Activated CD4-positive, CD25-positive, alpha-beta regulatory T cell treated with anti-CD3 and anti-CD28 coated beads, Interleukin-2, amount 50 U/mL, for 24 hours (primary cell): ENCODE measurements at regions not wholly inside any gene's neighbourhood (a gene's known extent, or its start where the extent isn't known, plus 50 kb on each side); places are given as distances from the start of the nearest gene placed in this dataset.
"Not testable (repeated sequence)": the region's sequence is repeated elsewhere in the genome, so short reads cannot be mapped to it uniquely, and the experiment has no call there.

Source experiments
- ATAC-seq, 2 donors: fragments of 150-1000 bp; cut with Tn5 transposase; one replicate each; pipeline ENCODE4 v1.10.0; 2021; ENCODE audit warnings: mild to moderate bottlenecking in 1 of 2, moderate library complexity in 1 of 2

DNA sequence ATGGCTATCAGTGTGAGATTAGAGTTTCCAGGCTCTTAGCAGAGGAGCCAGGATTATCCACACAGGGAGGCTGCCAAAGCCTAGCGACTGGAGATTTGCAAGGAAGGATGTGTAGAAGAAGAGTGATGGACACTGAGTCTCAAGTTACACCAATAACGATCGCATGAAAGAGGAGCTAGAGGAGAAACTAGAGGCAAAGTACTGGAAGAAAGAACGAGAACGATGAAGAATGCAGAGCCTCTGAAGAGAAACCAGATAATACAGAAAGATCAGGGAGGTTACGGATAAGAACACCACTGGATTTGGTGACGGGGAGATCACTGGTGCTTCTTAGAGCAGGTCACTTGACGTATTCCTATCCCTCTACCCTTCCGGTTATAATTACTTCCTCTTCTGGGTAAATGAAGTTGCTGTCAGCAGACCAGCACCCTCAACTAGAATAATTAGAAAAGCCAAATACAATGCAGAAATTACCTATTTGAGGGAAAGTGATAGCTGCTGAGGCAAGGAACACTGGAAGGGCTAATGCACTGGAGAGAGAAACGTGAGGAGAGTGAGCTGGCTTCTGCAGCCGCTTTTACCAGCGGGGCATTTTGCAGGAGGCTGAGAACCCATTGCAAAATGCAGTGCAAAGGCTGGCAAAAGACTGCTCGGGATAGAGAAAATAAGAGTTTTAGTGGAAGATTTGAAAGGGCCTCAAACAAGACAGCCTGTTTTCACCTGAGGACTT, 93.1 kb upstream of the HIF1A start:
- no peak for ATAC-seq

DNA sequence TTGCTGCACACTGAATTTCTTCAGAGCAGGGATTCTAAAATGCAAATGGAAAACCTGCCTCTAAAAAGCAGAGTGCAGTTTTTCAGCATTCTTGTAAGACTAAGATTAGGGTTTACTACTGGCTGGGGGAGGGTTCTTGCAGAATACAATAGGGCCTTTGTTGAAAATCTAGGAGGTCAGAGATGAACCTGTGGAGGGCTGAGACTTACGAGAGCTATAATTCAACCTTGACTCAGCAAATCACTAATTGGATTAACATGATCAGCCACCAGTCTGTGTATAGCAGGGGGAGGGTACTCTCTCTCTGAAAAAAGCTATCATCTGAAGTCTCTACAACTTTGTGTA, 92.6 kb upstream of the HIF1A start:
- ATAC-seq, result no peak

DNA sequence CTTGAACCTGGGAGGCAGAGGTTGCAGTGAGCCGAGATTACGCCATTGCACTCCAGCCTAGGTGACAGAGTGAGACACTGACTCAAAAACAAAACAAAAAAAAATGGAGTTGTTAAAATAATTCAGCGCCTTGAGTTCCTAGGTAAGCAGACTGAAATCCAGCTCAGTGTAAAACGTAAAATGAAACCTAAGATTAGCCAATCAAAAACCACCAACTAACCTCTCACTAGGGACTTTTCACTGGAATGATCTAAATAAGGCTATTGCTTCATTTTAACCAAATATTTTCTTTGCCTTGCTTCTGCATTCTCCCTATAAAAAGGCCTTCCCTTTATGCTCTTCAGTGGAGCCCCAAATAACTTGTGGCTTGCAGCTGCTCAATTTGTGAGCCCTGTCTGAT, 91.6 kb upstream of the HIF1A start:
- no peak for ATAC-seq

DNA sequence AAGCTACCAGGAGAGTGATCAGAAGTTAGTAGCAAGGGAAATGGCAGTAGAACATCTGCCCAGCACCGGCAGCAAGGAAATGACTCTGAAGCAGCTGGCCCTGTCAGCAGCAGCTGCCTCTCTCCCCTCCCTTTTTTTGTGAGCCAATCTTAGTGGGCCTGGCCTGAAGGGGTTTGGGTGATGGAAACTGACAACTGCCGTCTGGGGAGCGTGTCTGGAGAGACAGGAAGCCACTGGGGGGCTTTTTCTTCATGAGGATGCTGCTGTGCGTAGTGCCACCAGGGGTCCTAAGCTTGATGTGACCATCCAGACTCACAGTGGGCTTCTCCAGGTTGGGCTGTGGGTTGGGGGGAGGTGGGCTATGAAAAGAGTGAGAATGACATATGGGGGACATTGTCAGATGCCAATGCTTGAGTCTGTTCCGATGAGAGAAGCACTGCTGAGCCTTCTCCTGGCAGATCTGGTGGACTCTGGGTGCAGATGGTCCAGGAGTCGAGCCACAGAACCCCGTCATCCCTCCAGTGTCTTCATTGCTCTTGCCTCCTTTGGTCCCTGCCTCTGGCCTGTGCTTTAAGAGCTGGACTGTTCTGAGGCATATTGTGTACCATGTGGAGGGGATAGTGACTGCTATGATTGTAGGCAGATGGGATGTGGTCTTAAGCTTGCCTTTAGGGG, 87.6 kb upstream of the HIF1A start:
- no peak for ATAC-seq

DNA sequence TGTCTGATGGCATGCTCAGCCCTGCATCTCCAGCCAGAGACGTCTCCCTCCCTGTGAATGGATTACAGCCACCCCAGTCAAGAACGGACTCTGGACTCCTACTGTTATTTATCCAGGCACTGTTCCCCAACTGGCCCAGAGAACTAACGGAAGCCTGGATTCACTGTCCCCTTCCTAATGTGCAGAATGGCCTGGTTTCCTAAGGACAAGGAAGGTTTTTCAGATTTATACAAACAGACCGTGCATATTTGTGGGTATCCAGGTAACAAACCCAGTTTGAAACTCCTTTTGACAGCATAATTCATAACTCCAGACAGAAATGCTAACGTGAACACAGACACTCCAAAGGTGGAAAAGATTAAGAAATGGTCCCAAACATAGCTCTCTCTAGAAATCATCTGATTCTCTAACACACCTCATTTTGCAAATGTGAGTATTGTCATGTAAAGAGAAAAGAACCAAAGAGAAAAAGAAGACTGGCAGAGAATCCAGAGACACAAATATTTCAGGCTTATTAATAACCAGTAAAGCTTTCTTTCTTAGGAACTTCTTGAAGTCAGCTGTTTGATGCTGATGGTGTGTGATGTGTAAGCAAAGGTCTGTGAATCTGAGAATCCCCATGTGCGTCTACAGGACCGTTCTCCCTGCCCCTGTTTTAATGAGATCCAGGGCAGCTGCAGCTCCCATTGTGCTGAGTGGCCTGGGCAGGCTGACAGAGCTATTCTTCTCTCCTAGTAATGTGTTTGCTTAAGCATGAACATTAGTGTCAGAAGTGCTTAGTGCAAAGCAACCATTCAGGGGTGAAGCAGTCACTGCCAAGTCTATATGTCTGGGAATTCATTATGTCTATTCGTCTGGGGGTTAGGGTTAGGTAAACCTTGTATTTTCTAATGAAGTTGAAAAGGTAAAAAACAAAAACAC, 86.8 kb upstream of the HIF1A start:
- ATAC-seq, result no peak

DNA sequence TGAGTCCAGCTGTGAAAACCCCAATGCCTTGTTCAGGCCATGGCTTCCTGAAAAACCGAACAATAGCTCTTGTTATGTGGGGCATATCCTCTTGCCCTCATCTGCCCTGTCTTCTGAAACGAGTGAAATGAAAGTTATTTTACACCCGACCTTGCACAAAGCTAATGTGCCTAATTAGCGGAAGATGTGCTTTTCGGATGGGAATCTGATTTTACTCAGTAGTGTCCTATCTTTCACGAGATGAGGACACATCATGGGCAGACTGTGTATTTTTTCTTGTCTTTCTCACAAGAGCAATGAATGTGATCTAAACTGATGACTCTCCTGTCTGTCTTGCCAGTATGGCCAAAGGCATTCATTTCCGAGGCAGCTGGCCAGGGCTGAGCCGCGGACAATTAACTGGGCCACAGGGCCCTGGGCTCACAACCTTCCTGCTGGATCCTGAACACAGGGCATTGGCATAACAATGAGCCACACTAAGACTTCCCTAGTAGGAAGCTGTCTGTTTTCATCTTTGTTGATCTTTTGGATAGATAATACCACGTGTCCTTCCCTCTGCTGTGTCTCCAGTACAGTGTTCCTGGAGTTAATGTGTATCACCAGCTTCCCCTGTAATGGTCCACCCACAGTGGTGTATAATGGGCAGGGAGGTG, 86.0 kb upstream of the HIF1A start:
- ATAC-seq, result no peak

DNA sequence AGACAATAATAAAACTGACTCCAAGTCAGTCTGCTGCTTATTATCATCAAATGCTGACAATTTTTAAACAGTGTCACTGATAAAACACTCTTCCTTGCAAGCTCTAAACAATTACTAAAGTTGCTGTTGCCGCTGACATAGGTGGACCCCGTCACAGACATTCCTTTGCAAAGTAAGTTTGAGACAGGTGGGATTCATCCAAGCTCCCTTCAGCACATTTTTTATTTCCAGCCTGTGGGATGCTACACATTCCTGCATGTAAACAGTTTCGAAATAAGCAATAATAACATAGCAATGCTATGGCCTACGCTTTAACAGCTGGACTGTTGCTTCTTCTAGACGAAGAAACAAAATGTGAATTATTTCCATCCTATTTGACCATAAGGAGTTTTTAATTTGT, 85.4 kb upstream of the HIF1A start:
- ATAC-seq, result no peak

DNA sequence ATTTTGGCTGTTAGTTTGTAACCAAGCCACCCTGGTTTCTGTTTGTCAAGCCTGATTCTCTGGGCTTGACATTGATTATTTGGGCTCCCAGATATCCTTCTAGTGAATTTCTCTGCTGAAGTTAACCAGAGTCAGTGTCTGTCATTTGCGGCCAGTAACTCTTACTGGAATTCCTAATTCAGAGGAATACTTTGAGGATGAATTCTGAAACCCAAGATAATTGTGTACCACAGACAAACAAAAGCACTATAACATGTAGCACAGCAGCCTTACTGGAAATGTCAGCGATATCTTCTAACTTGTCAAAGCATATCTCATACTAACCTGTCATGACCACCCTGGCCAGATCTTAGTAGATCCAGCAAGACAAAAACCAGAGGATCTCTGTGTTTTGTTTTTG, 84.4 kb upstream of the HIF1A start:
- no peak for ATAC-seq

DNA sequence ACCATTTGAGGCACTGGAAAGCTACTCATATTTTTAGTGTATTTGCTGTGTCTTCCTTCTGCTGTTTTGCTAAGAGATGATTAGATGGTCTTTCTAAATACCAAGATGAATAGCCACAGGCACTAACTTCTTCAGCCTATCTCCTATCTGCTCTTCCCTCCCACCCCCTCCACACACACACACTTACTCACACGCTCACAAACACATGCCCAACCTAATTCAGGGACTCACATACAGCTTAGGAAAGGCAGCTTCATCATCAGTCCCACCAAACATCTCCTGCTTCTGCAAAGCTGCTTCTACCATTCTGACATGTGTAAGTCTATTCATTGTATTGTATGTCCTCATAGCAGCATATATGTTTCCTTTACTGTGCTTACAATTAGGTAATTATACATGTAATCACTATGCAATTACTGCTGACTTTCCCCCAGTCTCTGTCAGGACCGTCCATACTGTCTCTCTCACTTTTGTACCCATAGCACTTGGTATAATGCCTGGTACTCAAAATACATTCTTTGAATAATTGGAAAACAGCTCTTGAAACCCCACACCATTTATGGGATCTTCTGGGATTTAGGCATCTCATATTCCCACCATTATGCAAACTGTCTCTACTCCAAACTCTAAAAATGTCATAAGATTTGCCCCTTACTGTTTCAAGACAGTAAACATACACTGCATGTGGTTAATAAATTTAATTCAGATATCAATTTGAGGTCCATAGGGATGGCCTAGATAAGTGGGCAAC, 83.3 kb upstream of the HIF1A start:
- no peak for ATAC-seq

DNA sequence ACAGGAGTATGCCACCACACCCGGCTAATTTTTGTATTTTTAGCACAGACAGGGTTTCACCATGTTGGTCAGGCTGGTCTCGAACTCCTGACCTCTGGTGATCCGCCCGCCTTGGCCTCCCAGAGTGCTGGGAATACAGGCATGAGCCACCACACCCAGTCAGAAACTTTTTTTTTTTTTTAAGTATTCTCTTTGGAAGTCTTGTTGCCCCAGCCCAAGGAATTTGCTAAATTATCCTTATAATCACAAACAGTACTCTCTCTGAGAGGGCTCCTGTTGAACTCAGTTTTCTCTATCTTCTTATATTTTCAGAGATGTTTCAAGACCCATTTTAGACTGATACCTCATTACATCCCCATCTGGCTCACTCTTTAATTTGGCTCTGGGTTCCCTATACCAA, 82.3 kb upstream of the HIF1A start:
- not testable (repeated sequence) for ATAC-seq

DNA sequence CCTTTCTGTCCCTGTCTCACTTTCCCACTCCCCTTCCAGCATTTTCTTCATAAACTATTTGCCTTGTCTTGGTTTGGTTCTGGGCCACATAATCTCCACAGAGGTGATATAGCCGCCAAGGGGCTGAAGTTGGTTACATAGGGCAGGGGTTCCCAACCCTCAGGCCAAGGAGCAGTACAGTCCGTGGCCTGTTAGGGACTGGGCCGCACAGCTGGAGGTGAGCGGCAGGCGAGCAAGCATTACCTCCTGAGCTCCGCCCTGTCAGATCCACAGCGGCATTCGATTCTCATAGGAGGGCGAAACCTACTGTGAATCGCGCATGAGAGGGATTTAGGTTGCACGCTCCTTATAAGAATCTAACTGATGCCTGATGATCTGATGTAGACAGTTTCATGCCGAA, 80.6 kb upstream of the HIF1A start:
- no peak for ATAC-seq

DNA sequence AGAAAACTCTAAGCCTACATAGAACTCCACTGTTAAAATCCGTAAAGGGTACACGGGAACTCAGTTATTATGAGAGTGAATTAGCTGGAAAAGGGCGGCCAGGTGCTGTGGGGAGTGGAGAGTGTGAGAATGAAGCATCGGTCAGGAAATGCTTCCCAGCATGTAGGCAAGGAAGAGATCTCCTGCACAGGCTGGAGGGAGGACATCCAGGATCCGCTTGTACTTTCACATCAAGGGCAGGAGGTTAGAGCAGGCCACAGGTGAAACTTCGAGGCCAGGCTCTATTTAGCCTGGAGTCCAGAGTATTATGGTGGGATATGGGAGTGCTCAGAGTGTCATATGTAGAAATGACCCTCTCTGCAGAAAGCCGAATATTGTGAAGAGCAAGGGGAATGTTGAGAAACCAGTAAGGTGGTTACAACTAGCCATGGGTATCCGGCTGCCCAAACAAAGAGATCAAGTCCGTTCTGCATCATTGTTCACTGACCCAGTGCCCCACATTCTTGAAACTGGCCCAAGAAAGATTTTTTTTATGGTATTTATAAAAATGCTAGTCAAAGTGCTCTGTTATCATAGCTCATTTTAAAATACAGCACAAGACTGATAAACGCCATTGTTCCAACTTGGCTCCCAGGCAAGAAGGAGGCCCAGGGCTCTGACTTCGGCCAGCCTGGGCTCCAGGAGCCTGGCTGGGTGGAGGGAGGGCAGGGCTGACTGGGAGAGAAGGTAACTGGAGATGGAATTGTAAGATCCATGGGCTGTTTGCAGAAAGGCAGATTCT, 79.4 kb upstream of the HIF1A start:
- ATAC-seq, result no peak

DNA sequence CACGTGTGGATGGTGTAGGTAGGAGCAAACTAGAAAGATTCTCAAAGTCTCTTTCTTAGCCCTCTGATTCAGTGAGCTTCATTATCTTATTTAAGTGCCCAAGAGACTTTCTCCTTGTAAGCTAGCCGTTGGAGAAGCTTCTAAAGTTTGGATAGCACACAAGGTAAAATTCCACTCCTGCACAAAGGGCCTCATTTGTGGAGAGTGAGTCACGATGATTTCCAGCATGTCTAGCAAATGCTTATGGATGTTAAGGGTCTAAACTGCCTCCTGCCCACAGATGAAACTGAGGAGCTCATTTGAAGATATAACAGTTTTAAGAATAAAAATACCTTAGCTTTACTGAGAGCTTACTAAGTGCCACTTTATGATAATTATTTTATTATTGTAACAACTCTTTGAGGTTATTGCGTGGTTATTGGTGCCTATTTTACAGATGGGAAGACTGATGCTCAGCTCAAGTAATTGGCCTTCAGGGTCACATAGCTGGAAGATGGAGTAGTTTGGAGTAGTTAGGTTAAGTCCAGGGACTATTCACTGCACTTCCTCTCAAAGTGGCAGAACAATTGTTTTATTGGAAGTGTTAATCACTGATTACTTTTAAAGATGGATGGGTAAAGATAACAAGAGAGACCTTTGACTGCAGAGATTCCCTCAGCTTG, 78.7 kb upstream of the HIF1A start:
- no peak for ATAC-seq

DNA sequence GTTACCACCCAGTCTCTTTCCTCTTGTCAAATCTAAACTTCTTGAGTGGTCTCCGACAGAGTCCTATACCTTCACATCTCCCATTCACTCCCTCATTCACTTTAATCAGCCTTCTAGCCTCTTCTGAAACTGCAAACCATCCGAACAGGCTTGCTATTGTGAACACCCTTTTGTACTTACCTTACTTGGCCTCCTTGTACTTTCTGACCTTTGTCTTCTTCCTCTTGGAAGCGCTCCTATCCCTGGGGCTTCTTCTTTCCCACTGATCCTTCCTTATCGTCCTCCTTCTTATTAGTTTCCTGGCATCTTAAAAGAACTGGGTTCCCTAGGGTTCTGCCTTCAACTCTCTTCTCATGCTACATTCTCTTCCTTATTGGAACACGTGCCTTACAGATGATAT, 76.9 kb upstream of the HIF1A start:
- ATAC-seq, result no peak

DNA sequence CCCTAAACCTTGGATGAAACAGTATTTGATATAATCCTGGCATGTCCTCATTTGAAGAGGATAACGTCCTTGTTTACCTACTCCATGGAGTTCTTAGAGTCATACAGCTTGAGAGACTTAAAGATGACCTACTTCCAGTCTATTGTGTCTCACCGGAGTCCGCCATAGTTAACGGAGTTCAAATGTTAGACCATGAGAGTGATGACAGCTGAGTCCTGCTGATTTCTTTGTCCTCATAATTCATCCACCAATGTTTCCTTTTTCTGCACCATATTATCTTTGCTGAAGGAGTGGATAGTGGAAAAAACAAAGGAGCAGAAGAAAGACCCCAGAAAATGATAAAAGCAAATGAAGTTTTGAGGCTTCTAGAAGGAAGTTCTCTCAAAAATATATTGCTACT, 75.8 kb upstream of the HIF1A start:
- ATAC-seq, result no peak

DNA sequence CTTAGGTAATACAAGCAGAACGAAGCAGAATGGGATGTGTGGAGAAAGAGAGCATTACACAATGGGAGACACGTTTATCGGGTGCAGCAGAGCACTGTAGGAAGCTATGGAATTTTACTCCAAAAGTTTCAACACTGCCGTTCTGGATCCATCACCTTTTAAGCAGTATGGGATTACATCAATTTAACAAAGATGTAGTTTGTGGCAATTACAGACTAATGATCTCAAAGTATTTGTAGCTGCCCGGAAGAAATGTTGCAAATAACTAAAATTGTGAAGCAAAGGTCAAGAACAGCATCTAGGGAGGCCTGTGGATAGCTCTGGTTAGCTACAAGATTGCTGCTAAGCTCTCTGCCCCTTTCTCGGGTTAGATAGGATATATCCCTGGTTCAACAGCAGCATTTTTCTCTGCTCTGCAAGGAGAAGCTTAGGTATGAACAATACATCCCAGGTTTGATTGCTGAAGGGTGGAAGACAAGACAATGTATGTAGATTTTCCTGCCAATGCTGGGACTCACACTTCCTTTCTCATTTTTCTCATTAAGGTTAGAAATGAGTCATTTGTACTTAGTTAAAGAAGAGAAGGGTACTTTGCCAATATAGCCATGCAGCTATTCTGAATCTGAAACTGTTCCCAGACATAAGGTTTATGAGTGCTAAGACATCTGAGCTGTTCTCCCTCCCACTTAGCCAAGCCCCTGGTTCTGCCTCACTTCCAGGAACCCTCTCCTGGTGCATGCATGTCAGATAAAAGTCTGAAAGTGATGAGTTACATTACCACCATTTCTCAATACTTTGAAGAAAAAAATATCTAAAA, 75.0 kb upstream of the HIF1A start:
- ATAC-seq, result peak; percentile 84 to 90

DNA sequence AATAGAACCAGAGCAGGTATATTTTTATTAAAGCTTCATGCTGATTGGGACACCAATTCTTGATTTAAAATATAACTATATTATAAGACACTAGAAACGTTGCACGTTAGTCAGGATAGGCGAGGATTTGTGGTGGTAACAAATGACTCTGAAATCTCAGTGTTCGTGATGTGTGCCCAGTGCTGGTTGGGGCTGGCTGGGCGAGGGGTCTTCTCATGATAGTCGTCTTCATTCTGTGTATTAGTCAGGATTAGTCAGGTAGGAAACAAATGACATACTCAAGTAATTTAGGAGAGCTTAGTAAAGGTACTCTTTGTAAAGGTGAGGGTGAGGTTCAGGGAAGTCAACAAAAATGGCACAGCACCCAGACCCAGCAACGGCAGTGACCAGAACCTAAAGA, 73.9 kb upstream of the HIF1A start:
- peak; percentile 28 to 47 for ATAC-seq

DNA sequence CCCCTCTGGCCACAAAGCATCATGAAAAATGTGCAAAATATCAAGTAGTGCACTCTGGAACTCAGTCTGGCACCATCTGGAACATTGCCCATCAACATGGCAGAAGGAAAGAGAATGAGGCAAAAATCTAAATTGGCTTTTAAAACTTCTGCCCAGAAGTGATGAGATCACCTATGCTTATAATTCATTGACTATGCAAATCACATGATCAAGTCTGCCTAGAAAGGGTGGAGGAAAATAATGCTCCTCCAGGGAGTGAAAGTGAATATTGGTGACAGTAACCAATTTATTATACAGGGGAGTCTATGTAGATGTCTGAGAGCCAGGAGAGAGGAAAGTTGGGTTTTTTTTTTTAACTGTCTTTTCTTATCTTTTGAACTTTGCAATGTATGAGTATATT, 73.3 kb upstream of the HIF1A start:
- ATAC-seq, result no peak

DNA sequence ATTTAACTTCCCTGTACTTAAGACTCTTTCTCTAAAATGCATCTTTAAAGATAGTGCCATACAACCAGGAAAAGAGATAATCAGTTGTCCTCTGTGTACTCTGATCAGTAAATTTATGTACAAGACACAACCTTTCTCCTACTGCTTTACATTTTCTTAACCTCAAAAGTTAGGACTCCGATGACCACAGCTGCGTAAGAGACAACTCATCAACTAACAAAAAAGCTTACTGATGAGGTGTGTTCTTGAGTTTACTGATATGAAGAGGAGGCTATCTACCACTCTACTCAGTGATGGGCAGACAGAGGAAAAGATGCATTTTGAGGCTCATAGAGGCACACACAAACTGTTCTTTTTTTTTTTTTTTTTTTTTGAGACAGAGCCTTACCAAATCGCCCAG, 71.4 kb upstream of the HIF1A start:
- ATAC-seq, result no peak

DNA sequence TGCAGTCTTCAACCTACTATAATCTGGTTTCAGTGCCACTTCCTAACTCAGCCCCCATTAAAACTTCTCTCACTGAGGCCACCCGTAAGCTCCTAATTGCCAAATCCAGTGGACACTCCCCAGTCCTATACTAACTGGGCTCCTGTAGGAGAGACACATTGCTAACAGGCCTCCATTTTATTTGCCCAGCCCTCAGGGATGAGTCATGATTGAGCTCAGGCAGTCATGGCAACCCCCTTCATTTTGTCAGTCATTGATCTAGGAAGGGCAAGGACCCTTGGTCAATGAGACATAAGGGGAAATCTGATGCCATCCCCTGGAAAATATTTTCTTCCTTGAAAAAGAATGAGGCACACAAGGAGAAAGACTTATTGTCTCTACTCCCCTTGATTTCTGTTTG, 70.1 kb upstream of the HIF1A start:
- no peak for ATAC-seq
